ENCODE measurements at regions not wholly inside any gene's neighbourhood (a gene's known extent, or its start where the extent isn't known, plus 50 kb on each side); places are given as distances from the start of the nearest gene placed in this dataset.
"Not testable (repeated sequence)": the region's sequence is repeated elsewhere in the genome, so short reads cannot be mapped to it uniquely, and the experiment has no call there.

- H3K9me3 Mint-ChIP-seq, result peaks cover 0 to 3% (median 0%) of the 10 kb centered on the region in 8 donors
- H3K27me3 Mint-ChIP-seq, result peaks cover 9 to 16% of the 10 kb centered on the region in 2 donors
- H3K4me1 ChIP-seq (ENCODE audit: insufficient read depth, low read length), result no peaks in the 10 kb centered on the region
- CTCF ChIA-PET (ENCODE audit: partially characterized antibody), result interaction anchor here (1.6 kb wide), 1 partner anchor 29 kb away, joined by 3 read pairs; no protein-coding TSS in a partner anchor
- no peaks in the 10 kb centered on the region for H3K4me1 Mint-ChIP-seq
- H3K27me3 ChIP-seq (ENCODE audit: insufficient read depth, low read length), result no peaks in the 10 kb centered on the region
- DNase-seq, result no peak
- no peak overlapping the region for H3K27ac ChIP-seq (ENCODE audit: low read depth, low read length)
- no peak overlapping the region for H3K4me3 ChIP-seq (ENCODE audit: low read length in 2 of 2)
- H3K4me3 Mint-ChIP-seq, result no peak overlapping the region
- H3K27ac Mint-ChIP-seq, result no peak overlapping the region
- intact Hi-C loops (cut with micrococcal nuclease), result no loop called here
- H3K36me3 ChIP-seq (ENCODE audit: insufficient read depth, low read length), result no peaks in the 10 kb centered on the region
- H3K9me3 ChIP-seq (ENCODE audit: control insufficient read depth in 1 of 2, low read length in 2 of 2), result no peaks in the 10 kb centered on the region
- POLR2A ChIA-PET (ENCODE audit: partially characterized antibody), result no interaction called here
- H3K36me3 Mint-ChIP-seq, result no peaks in the 10 kb centered on the region
Measured at GRCh38 chr12:69045430-69045829, 112.5 kb upstream of the CPM start.

- H3K36me3 Mint-ChIP-seq, result no peaks in the 10 kb centered on the region
- no peaks in the 10 kb centered on the region for H3K36me3 ChIP-seq (ENCODE audit: insufficient read depth, low read length)
- H3K4me3 ChIP-seq (ENCODE audit: low read length in 2 of 2), result no peak overlapping the region
- H3K27ac Mint-ChIP-seq, result no peak overlapping the region
- no peaks in the 10 kb centered on the region for H3K4me1 Mint-ChIP-seq
- H3K9me3 Mint-ChIP-seq, result peaks cover 0 to 6% (median under 1%) of the 10 kb centered on the region in 8 donors
- no peak for DNase-seq
- CTCF ChIA-PET (ENCODE audit: partially characterized antibody), result interaction anchor here (1.6 kb wide), 1 partner anchor 28 kb away, joined by 3 read pairs; no protein-coding TSS in a partner anchor
- POLR2A ChIA-PET (ENCODE audit: partially characterized antibody), result no interaction called here
- intact Hi-C loops (cut with micrococcal nuclease), result no loop called here
- H3K4me3 Mint-ChIP-seq, result no peak overlapping the region
- no peaks in the 10 kb centered on the region for H3K4me1 ChIP-seq (ENCODE audit: insufficient read depth, low read length)
- no peaks in the 10 kb centered on the region for H3K9me3 ChIP-seq (ENCODE audit: control insufficient read depth in 1 of 2, low read length in 2 of 2)
- H3K27me3 ChIP-seq (ENCODE audit: insufficient read depth, low read length), result no peaks in the 10 kb centered on the region
- no peak overlapping the region for H3K27ac ChIP-seq (ENCODE audit: low read depth, low read length)
- H3K27me3 Mint-ChIP-seq, result peaks cover 12 to 24% of the 10 kb centered on the region in 2 donors
Measured at GRCh38 chr12:69046363-69046762, 113.4 kb upstream of the CPM start.

GRCh38 chr12:69046920-69047319 is 113.9 kb upstream of the CPM start:
- Mint-ChIP-seq H3K4me1 (no peaks in the 10 kb centered on the region), H3K27ac (no peak overlapping the region), H3K27me3 (peaks cover 15 to 24% of the 10 kb centered on the region in 2 donors), H3K36me3 (no peaks in the 10 kb centered on the region), H3K4me3 (no peak overlapping the region), H3K9me3 (peaks cover 0 to 6% (median 1%) of the 10 kb centered on the region in 8 donors)
- Histone ChIP-seq H3K36me3 (ENCODE audit: insufficient read depth, low read length) (no peaks in the 10 kb centered on the region), H3K27ac (ENCODE audit: low read depth, low read length) (no peak overlapping the region), H3K4me1 (ENCODE audit: insufficient read depth, low read length) (no peaks in the 10 kb centered on the region), H3K4me3 (ENCODE audit: low read length in 2 of 2) (no peak overlapping the region), H3K27me3 (ENCODE audit: insufficient read depth, low read length) (no peaks in the 10 kb centered on the region), H3K9me3 (ENCODE audit: control insufficient read depth in 1 of 2, low read length in 2 of 2) (no peaks in the 10 kb centered on the region)
- POLR2A ChIA-PET (ENCODE audit: partially characterized antibody), result no interaction called here
- intact Hi-C loops (cut with micrococcal nuclease), result no loop called here
- CTCF ChIA-PET (ENCODE audit: partially characterized antibody), result interaction anchor here (1.2 to 1.6 kb wide), 2 partner anchors 27 to 217 kb away, joined by 3 read pairs; no protein-coding TSS in a partner anchor
- no peak for DNase-seq

GRCh38 chr12:69047990-69048389 is 115.0 kb upstream of the CPM start:
- Histone ChIP-seq H3K9me3 (ENCODE audit: control insufficient read depth in 1 of 2, low read length in 2 of 2) (no peaks in the 10 kb centered on the region), H3K4me3 (ENCODE audit: low read length in 2 of 2) (no peak overlapping the region), H3K36me3 (ENCODE audit: insufficient read depth, low read length) (no peaks in the 10 kb centered on the region), H3K27me3 (ENCODE audit: insufficient read depth, low read length) (no peaks in the 10 kb centered on the region), H3K27ac (ENCODE audit: low read depth, low read length) (no peak overlapping the region), H3K4me1 (ENCODE audit: insufficient read depth, low read length) (no peaks in the 10 kb centered on the region)
- POLR2A ChIA-PET (ENCODE audit: partially characterized antibody), result no interaction called here
- peaks cover 0 to 5% (median under 1%) of the 10 kb centered on the region in 4 donors for H3K4me1 Mint-ChIP-seq
- intact Hi-C loops (cut with micrococcal nuclease), result no loop called here
- H3K4me3 Mint-ChIP-seq, result no peak overlapping the region
- peaks cover 15 to 24% of the 10 kb centered on the region in 2 donors for H3K27me3 Mint-ChIP-seq
- no peak overlapping the region for H3K27ac Mint-ChIP-seq
- H3K36me3 Mint-ChIP-seq, result no peaks in the 10 kb centered on the region
- DNase-seq, result no peak
- peaks cover 0 to 6% (median 1%) of the 10 kb centered on the region in 8 donors for H3K9me3 Mint-ChIP-seq
- CTCF ChIA-PET (ENCODE audit: partially characterized antibody), result interaction anchor here (1.2 kb wide), 1 partner anchor 218 kb away, joined by 3 read pairs; no protein-coding TSS in a partner anchor

GRCh38 chr12:69049855-69050254 is 116.9 kb upstream of the CPM start:
- H3K27me3 Mint-ChIP-seq, result peaks cover 15 to 24% of the 10 kb centered on the region in 2 donors
- H3K36me3 ChIP-seq (ENCODE audit: insufficient read depth, low read length); DNase-seq; CTCF ChIA-PET (ENCODE audit: partially characterized antibody); H3K27ac Mint-ChIP-seq; H3K4me3 ChIP-seq (ENCODE audit: low read length in 2 of 2); H3K4me1 ChIP-seq (ENCODE audit: insufficient read depth, low read length); H3K9me3 Mint-ChIP-seq; H3K4me1 Mint-ChIP-seq; H3K36me3 Mint-ChIP-seq; H3K9me3 ChIP-seq (ENCODE audit: control insufficient read depth in 1 of 2, low read length in 2 of 2); H3K27me3 ChIP-seq (ENCODE audit: insufficient read depth, low read length); POLR2A ChIA-PET (ENCODE audit: partially characterized antibody); H3K4me3 Mint-ChIP-seq; intact Hi-C loops (cut with micrococcal nuclease); H3K27ac ChIP-seq (ENCODE audit: low read depth, low read length): not testable (repeated sequence)

- no peak overlapping the region for H3K27ac Mint-ChIP-seq
- intact Hi-C loops (cut with micrococcal nuclease), result no loop called here
- H3K9me3 Mint-ChIP-seq, result peaks cover 0 to 6% (median 1%) of the 10 kb centered on the region in 8 donors
- no peaks in the 10 kb centered on the region for H3K36me3 Mint-ChIP-seq
- ChIA-PET CTCF (ENCODE audit: partially characterized antibody) (no interaction called here), POLR2A (ENCODE audit: partially characterized antibody) (no interaction called here)
- no peaks in the 10 kb centered on the region for H3K4me1 ChIP-seq (ENCODE audit: insufficient read depth, low read length)
- no peaks in the 10 kb centered on the region for H3K36me3 ChIP-seq (ENCODE audit: insufficient read depth, low read length)
- H3K27me3 Mint-ChIP-seq, result peaks cover 12 to 26% of the 10 kb centered on the region in 2 donors
- H3K27me3 ChIP-seq (ENCODE audit: insufficient read depth, low read length), result no peaks in the 10 kb centered on the region
- H3K4me1 Mint-ChIP-seq, result peaks cover 0 to 5% (median 1%) of the 10 kb centered on the region in 4 donors
- H3K9me3 ChIP-seq (ENCODE audit: control insufficient read depth in 1 of 2, low read length in 2 of 2), result no peaks in the 10 kb centered on the region
- no peak overlapping the region for H3K27ac ChIP-seq (ENCODE audit: low read depth, low read length)
- H3K4me3 Mint-ChIP-seq, result no peak overlapping the region
- DNase-seq, result peak in 3 of 5 donors; percentile 19 to 55 (median 35)
- H3K4me3 ChIP-seq (ENCODE audit: low read length in 2 of 2), result no peak overlapping the region
Measured at GRCh38 chr12:69052613-69053408, 119.8 kb upstream of the CPM start.

- Mint-ChIP-seq H3K9me3 (peaks cover 0 to 6% (median 1%) of the 10 kb centered on the region in 8 donors), H3K4me1 (peaks cover 0 to 5% (median 1%) of the 10 kb centered on the region in 4 donors), H3K36me3 (no peaks in the 10 kb centered on the region), H3K27ac (peak overlapping the region in 1 of 7 donors; percentile 25), H3K27me3 (peaks cover 10 to 19% of the 10 kb centered on the region in 2 donors), H3K4me3 (no peak overlapping the region)
- H3K27me3 ChIP-seq (ENCODE audit: insufficient read depth, low read length), result no peaks in the 10 kb centered on the region
- no peak for DNase-seq
- H3K4me3 ChIP-seq (ENCODE audit: low read length in 2 of 2), result no peak overlapping the region
- ChIA-PET POLR2A (ENCODE audit: partially characterized antibody) (no interaction called here), CTCF (ENCODE audit: partially characterized antibody) (no interaction called here)
- no peak overlapping the region for H3K27ac ChIP-seq (ENCODE audit: low read depth, low read length)
- H3K36me3 ChIP-seq (ENCODE audit: insufficient read depth, low read length), result no peaks in the 10 kb centered on the region
- intact Hi-C loops (cut with micrococcal nuclease), result no loop called here
- no peaks in the 10 kb centered on the region for H3K9me3 ChIP-seq (ENCODE audit: control insufficient read depth in 1 of 2, low read length in 2 of 2)
- no peaks in the 10 kb centered on the region for H3K4me1 ChIP-seq (ENCODE audit: insufficient read depth, low read length)
Measured at GRCh38 chr12:69054343-69055056, 121.5 kb upstream of the CPM start.

All from CD4-positive, alpha-beta memory T cell (primary cell).